Suprapubic skin (tissue), 3 donors: ENCODE measurements at regions not wholly inside any gene's neighbourhood (a gene's known extent, or its start where the extent isn't known, plus 50 kb on each side); places are given as distances from the start of the nearest gene placed in this dataset.

Experiments used
- CTCF ChIP-seq, 2 donors: fragments of 200-600 bp in 1 of 2; fragments of 450-650 bp in 1 of 2; sonication (generic) in 1 of 2; IDR thresholded peaks; one replicate each; pipeline ENCODE4 v1.5.1; 2016 to 2019; ENCODE audit warnings: antibody characterized with exemption in 2 of 2, mild to moderate bottlenecking in 1 of 2, moderate library complexity in 1 of 2
- POLR2A ChIP-seq, 2 donors: fragments of 450-650 bp; IDR thresholded peaks; one replicate each; pipeline ENCODE4 v1.6.1; 2017; ENCODE audit warnings: antibody characterized with exemption in 2 of 2, mild to moderate bottlenecking in 2 of 2, moderate library complexity in 2 of 2

- TF ChIP-seq POLR2A (IDR thresholded peaks at IDR 0.05) (no peak), CTCF (IDR thresholded peaks at IDR 0.05) (no peak)
Measured at GRCh38 chr7:52540041-52540440, 495.4 kb upstream of the POM121L12 start.
